GM21390 (cell line): ENCODE measurements at regions not wholly inside any gene's neighbourhood (a gene's known extent, or its start where the extent isn't known, plus 50 kb on each side); places are given as distances from the start of the nearest gene placed in this dataset.
"Not testable (repeated sequence)": the region's sequence is repeated elsewhere in the genome, so short reads cannot be mapped to it uniquely, and the experiment has no call there.

ENCODE experiments used
- ATAC-seq: cut with Tn5 transposase; IDR thresholded peaks from one replicate; pipeline ENCODE4 v1.9.1; 2021; ENCODE audit not compliant: unreplicated experiment

DNA sequence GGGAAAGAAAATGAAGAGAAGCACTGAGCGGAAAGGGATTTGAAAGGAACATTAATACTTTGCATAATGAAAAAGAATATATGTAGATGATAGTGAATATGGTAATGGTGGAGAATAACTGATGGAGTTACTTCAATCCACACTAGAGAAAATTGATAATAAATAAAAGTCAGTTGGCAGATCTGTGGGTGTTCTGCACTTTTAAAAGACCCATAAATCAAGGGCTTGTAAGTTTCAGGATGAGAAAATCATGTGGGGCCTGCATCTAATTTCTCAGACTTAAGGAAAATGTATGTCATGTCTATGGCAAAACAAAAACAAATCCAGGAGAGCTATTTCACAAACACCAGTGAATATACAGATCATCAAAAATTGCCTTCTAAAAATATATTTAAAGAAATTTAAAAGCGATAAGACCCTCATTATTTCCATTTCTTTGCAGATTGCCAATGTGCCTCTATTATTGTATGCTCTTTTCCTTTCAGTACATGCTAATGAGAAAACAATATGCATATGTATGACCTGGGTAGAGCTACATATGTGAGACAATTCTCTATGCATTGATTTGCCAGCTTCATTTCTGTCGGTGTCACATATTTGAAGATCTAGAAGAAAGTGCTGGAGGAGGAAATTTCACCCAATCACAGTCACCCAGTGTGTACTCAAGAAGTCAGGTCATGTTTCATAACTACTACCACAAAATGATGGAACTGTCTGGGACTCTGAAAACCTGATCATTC is 269.9 kb upstream of the PDZRN3 start:
- no peak for ATAC-seq

DNA sequence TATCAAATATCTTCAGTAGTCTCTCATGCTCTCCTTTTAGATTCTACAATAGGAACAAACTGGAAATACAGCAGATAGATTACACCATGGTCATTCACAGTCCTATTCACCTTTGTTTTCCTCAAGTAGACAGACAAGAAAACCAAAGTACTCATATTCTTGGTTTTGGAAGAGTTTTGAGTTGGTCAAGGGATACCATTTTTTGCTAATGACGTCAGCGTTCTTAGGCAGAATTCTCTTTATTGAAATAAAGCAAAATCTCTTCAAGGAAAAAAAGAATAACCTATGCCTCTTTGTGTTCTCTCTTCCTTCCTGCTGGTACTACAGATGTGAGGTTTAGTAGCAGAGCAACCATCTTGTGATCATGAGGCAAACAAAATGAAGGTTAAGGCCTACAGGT is 268.3 kb upstream of the PDZRN3 start:
- ATAC-seq: no peak

DNA sequence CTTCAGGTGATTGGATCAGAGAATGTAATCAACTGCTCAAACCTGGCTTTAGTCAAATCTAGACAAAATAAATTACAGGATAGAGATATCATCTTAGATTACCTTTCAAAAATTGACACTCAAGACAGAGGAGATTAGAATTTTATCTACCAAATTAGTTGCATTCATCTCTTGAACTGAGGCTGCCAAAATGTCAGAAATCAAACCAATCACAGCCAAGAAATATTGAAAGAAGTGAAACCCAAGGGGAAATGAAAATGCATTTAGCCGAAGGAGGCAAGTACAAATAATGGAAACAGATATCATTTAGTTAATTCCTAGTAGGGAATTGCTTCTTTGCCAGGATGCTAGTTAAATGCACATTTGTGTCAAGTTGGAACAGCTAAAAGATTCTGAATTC is 261.1 kb upstream of the PDZRN3 start:
- ATAC-seq: no peak

DNA sequence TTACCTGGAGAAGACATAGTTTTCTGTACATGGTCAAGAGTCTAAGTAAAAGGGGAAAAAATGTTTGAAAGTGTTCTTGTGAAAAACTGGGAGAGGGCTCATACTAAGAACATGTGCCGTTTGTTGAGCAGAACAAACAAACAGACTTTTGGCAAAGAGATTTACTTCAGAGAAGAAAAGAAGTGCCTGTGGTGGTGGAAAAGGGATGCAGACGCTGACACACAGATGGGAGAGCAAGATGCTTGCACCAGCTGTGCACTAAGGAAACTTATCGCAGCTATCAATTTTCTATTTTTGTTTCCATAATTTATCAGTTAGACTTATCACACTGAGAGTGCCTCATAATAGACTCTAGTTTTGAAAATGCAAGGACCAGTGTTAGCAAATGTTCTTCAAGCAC is 259.6 kb upstream of the PDZRN3 start:
- no peak for ATAC-seq

DNA sequence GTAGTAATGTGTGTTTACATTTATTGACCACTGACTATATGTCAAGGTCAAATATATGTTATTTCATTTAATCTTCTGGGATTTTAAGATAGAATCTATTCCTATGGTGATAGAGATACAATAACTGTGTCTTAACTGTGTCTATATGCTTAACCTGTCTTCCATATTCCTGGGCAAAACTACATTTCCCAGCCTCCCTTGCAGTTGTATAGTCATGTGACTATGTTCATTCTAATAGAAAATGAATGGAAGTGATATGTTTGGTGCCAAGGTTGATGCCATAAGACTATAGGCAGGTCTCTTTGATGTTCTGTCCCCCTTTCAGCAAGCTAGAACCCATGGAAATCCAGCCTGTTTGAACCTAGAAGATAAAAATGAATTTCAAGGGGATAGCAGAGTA is 258.8 kb upstream of the PDZRN3 start:
- ATAC-seq: no peak

DNA sequence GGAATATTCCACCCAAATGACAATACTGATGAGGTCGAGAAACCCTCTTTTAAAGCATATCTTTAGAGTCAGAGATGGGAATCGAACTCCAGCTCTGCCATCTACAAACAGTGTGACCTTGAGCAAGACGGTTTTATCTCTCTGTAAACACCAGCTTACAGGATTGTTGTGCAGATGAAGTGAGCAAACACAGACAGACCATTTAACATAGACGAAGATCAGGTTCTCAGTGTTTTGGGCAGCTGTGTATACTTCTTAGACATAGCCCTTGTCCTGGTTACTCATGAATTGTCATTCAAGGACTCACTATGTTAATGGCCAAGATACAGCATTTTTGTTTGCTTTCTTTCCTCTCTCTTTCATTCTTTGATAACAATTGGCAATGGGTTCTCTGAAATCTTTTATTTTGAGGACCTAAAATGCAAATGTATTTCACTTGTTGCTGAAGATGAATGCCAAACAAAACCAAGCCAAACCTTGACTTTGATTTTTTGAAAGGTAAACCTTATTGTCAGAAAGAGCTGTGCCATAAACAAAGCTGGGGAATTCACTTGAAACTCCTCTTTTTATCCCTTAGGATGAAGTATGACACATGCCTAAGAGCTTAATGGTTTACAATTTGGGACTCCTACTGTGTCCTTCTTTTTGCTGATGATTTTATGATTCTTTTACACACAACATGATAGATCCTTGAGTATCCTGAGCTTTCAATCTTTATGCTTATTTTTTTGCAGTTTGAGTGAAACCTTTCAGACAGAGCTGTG is 250.0 kb upstream of the PDZRN3 start:
- no peak for ATAC-seq

DNA sequence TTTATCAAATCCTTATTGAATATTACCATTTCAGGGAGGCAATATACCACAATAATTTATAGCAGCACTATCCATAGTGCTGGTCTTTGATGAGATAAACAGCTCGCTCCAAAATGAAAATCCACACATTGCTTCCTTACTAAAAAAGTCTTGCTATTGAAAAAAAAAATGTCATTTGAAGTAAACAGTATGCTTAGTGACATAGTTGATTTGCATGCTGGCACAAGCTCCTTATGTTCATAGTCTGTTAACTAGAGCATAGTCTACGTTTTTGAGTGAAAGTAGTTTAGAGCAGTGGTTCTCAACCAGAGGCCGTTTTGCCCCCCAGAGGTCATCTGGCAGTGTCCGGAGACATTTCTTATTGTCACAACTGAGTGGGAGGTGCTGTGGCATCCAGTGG is 249.4 kb upstream of the PDZRN3 start:
- ATAC-seq: no peak

DNA sequence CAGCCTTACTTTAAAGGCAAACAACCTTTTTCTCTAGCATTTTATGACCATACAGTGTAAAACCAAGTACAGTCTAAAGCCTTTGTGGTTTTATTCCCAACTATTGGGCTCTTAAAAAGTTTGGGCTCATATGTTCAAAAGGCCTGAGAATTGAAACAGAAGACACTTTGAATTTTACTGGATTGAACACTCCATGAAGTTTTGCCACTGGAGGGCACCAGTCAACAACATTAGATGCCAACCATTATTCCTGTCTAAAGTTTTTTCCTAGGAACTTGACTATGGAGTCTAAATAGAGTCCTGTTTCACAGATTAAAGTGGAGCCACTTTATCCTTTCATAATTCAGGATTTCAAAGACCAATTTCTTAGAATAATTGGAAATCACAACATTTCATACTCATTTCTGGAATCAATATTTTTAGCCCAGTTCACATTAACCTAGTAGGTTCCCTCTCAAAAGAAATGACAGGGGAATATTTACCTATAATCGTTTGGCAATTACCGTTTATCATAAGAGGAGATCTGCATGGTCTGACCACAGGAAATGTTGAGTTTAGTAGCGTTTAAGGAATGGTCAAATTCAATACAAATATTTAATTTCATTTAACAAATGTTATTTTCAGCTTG is 244.1 kb upstream of the PDZRN3 start:
- no peak for ATAC-seq

DNA sequence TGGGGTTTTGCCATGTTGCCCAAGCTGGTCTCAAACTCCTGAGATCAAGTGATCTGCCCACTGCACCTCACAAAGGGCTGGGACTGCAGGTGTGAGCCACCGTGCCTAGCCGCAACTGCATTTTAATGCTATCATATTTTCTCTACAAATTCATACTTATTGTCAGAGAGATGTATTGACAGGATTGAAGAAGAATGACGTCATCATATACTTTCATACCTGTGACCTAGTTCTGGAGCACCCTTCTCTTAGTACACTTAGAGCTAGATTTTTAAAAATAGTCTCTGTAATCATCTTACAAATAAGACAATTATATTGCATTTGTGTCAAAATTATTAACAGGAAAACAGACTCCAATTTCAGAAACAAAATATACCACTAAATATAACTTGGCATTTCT is 242.8 kb upstream of the PDZRN3 start:
- ATAC-seq: no peak

DNA sequence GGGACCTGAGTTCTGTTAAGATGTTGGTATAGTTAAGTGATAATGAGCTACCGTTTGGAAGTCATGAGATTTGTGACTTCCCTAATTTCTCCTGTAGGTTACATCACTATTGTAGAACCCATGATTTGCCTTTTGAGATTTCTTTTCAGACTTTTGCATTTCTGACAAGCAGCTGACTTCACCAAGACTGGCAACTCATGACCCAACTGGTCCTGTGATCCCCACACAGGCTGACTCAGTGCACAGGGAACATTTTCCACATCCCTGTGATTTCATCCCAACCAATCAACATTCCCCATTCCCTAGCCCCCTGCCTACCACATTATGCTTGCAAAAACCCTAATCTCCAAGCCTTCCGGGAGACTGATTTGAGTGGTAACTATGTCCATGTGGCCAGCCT is 242.1 kb upstream of the PDZRN3 start:
- ATAC-seq: no peak

DNA sequence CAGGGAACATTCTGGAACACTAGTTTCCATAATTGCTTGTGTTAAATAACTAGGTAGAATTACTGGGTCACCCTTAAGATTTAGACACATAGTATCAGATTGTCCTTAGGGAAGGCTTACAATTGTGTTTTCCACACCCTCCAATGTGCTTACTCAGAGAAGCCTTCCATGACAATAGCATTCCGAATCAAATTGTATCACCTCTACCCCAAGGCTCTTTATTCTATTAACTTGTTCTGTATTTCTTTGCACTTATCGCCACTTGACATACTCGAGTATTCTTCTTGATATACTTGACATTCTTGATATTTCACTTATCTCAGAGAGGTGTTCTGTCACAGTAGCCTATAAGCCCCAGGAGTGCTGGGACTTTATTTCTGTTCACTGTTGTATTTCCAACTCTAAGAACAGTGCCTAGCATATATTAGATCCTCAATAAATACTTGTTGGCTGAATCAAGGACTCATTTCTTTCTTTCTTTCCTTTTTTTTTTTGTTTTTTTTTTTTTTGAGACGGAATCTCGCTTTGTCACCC is 238.9 kb upstream of the PDZRN3 start:
- no peak for ATAC-seq

DNA sequence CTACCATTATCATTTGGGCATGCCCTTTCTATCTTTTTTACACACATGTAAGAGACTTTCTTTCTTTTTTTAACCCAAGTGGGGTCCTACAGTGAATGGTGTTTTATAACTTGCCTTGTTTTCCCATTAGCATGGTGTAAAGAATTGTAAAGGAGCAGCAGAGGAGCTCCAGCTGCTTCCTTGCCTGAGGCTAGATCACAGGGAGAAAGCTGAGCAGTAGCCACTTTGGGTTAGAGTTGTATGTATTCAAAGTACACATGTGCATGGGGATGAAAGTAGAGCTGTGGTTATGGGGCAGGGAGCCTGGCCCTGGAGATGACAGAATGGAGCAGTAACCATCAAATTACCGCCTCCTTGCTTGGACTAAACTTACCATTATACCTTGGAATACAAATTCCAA is 231.1 kb upstream of the PDZRN3 start:
- ATAC-seq: no peak

DNA sequence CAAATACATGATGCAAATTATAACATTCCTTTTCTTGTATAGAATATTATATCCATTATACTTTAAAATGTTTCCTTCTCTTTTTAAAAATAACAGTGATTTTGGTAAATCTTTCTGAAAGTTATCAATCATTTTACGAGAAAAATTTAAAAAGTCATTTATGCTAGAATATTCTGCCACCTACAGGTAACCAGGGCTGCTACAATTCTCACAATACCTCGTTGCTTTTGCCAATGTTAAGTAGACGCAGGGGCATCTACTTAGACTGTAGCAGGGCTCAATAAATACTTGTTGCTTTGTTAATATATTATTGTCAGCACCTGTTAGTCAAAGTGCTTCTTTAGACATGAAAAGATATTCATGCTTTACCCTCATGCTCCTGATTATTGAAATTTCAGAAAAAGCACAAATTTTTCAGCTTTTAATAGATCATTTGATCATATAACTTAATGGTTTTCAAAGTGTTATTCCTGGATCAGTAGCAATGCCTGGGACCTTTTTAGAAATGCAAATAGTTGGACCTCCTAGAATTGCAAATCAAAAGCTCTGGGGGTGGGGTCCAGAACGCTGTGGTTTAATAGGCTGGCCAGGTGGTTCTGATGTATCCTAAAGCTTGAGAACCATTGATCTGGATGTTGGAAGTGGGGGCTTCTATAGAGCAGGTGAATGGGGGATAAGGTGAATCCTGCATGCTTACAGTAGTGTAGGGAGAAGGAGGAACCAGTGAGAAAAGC is 223.6 kb upstream of the PDZRN3 start:
- ATAC-seq: no peak

DNA sequence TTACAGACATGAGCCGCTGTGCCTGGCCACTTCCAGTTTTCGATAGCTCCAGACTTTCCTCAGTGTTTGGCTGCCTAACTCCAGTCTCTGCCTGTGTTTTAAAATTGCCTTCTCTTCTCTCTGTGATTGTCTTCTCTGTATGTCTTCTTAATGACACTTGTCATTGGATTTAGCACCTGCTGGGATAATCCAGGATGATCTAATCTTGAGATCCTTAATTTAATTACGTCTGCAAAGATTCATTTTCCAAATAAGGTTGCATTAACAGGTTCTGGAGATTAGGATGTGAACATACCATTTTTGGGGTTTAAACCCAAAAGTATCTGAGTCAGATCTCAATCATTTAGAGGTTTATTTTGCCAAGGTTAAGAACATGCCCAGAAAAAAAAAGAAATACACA is 222.2 kb upstream of the PDZRN3 start:
- no peak for ATAC-seq

DNA sequence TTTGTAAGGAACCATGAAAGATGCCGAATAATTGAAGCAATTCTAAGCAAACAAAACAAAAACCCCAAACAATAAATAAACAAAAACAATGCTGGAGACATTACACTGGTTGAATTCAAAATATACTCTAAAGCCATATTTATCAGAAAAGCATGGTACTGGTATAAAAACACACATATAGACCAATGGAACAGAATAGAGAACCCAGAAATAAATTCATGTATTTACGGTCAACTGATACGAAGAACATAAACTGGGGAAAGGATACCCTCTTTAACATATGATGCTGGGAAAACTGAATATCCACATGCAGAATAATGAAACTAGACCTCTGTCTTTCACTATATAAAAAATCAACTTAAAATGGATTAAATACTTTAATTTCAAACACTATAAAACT is 214.3 kb upstream of the PDZRN3 start:
- no peak for ATAC-seq

DNA sequence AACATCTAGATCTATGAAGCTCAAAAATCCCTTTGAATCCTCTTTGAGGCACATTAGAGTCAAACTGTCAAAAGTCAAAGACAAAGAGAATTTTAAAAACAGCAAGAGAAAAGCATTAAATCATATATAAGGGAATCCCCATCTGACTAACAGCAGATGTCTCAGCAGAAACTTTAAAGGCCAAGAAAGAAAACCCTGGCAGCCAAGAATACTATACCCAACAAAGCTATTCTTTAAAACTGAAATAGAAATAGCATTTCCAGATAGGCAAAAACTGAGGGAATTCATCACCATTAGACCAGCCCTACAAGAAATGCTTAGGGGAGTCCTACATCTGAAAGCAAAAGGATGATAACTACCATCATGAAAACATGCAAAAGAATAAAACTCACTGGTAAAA is 211.2 kb upstream of the PDZRN3 start:
- no peak for ATAC-seq

DNA sequence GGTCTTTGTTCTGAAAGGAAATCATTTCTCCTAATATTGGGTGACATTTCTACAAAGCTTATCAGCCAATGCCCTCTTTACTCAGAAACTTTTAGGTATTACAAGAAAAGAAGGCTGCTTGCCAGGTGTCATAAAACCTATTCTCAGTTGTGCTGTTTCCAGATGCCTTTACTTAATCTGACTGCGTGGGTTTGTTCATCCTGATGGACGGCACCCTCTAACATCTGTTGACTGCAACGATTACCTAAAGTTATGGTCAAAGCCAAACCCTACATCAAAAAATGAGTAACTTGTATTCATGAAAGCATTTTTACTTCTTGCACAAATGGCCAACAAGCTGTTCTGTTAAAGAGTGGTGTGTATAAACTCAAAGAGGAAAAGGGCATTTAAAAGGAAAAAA is 207.7 kb upstream of the PDZRN3 start:
- ATAC-seq: no peak

DNA sequence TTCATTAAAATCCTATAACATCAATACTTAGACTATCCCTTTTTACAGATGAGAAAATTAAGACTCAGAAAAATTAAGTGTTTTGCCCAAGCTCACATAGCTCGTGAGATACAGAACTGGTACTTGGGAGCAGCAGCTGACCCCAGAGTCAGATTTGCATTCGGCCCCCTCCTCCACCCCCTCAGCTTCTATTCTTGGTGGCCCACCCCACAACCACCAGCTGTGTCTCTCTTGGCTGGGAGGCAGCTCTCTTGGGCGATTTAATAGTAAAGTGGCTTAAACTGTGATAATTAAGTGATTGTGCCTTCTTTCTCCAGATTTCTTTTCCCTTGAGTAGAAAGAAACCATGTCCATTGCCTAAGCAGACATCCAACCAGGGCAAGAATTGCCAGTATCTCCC is 203.6 kb upstream of the PDZRN3 start:
- ATAC-seq: no peak

DNA sequence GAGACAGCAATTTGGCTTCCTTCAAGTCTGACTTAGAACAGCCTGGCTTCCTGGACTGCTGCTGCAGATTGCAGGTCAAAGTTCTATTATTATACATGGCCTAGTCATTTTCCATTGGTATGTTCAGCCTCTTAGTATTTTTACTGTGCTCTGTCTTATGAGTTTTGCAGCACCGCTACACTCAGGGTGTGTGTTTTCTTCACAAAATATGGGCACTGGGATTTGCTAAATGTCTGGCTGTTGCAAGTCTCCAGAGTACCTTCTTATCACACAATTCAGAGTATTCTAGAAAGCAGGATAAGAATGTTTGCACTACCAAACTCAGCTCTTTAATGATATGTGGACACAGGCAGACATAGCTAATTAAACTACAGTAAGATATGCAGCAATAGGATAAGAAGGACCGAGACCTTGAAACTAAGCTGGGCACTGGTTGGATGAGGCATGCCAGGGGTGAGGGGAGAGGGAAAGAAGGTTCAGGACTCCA is 203.0 kb upstream of the PDZRN3 start:
- ATAC-seq: no peak

DNA sequence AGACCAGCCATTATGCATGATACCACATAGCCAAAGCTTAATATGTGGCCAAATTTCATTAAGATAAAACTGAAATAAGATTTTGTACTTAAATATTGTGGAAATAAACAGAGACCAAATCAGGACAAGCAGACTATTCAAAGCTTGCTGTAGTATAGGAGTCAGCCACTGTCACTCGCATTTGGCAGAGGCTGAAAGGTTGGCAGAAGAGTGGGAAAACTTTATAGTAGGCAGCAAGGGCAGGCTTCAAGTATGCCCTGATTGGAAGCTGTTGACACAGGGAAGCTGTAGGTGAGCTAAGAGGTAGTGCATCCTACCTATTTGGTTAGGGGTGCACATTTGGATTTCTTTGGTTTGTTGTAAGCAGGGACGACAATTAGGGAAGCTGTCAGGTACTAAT is 202.5 kb upstream of the PDZRN3 start:
- no peak for ATAC-seq

DNA sequence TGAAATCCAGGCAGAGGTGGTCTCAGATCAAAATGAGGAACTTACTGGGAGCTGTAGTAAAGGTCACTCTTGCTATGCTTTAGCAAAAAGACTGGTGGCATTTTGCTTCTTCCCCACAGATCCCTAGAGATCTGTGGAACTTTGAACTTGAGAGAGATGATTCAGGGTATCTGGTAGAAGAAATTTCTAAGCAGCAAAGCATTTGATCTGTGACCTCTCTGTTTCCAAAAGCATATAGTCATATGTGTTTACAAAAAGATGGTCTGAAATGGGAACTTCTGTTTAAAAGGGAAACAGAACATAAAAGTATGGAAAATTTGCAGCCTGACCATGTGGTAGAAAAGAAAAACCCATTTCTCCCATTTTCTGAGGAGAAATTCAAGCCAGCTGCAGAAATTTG is 196.2 kb upstream of the PDZRN3 start:
- ATAC-seq: not testable (repeated sequence)
